GM19239 (cell line): ENCODE measurements at regions not wholly inside any gene's neighbourhood (a gene's known extent, or its start where the extent isn't known, plus 50 kb on each side); places are given as distances from the start of the nearest gene placed in this dataset.

Source experiments
- DNase-seq: peaks from one replicate; pipeline ENCODE4 v3.0.0; 2011; ENCODE audit warnings: low spot score; ENCODE audit not compliant: insufficient read length
- FAIRE-seq: peaks from 2 replicates; lab custom pipeline; 2011; peaks lifted over from hg19 to GRCh38; lab: Jason Lieb, UNC

- FAIRE-seq (no peak), DNase-seq (no peak)
Observed at GRCh38 chr3:159559771-159560170, 428.9 kb upstream of the IL12A start.

GRCh38 chr3:159560214-159560979, 428.2 kb upstream of the IL12A start:
- FAIRE-seq (no peak), DNase-seq (no peak)

GRCh38 chr3:159565313-159565712, 423.3 kb upstream of the IL12A start:
- FAIRE-seq (no peak), DNase-seq (no peak)

GRCh38 chr3:159583662-159584061, 405.0 kb upstream of the IL12A start:
- DNase-seq (no peak), FAIRE-seq (no peak)

- FAIRE-seq: no peak
- DNase-seq: no peak
Observed at GRCh38 chr3:159584421-159584820, 404.2 kb upstream of the IL12A start.

- DNase-seq: no peak
- FAIRE-seq: no peak
Observed at GRCh38 chr3:159586571-159587202, 401.9 kb upstream of the IL12A start.

GRCh38 chr3:159593927-159594605, 394.6 kb upstream of the IL12A start:
- DNase-seq: no peak
- no peak for FAIRE-seq

- no peak for DNase-seq
- FAIRE-seq: no peak
Observed at GRCh38 chr3:159600291-159600690, 388.3 kb upstream of the IL12A start.

- FAIRE-seq (no peak), DNase-seq (no peak)
Observed at GRCh38 chr3:159604151-159604581, 384.5 kb upstream of the IL12A start.

- FAIRE-seq: no peak
- no peak for DNase-seq
Observed at GRCh38 chr3:159605101-159605500, 383.5 kb upstream of the IL12A start.

- DNase-seq (no peak), FAIRE-seq (no peak)
Observed at GRCh38 chr3:159605776-159606175, 382.9 kb upstream of the IL12A start.

GRCh38 chr3:159607856-159608255, 380.8 kb upstream of the IL12A start:
- no peak for FAIRE-seq

GRCh38 chr3:159608311-159608710, 380.3 kb upstream of the IL12A start:
- no peak for DNase-seq
- no peak for FAIRE-seq

More at GRCh38 chr3:159607856-159608255, 380.8 kb upstream of the IL12A start:
- DNase-seq: no peak

- DNase-seq (no peak), FAIRE-seq (no peak)
Observed at GRCh38 chr3:159609625-159610024, 379.0 kb upstream of the IL12A start.

GRCh38 chr3:159616234-159616825, 372.3 kb upstream of the IL12A start:
- DNase-seq (no peak), FAIRE-seq (no peak)

- FAIRE-seq: no peak
Observed at GRCh38 chr3:159619341-159619885, 369.2 kb upstream of the IL12A start.

GRCh38 chr3:159620281-159620680, 368.4 kb upstream of the IL12A start:
- FAIRE-seq: no peak

More at GRCh38 chr3:159619341-159619885, 369.2 kb upstream of the IL12A start:
- no peak for DNase-seq

GRCh38 chr3:159620873-159621272, 367.8 kb upstream of the IL12A start:
- FAIRE-seq (no peak), DNase-seq (no peak)

More at GRCh38 chr3:159620281-159620680, 368.4 kb upstream of the IL12A start:
- no peak for DNase-seq

- FAIRE-seq: no peak
Observed at GRCh38 chr3:159624616-159625015, 364.0 kb upstream of the IL12A start.

GRCh38 chr3:159625594-159625993, 363.0 kb upstream of the IL12A start:
- DNase-seq: no peak
- no peak for FAIRE-seq

More at GRCh38 chr3:159624616-159625015, 364.0 kb upstream of the IL12A start:
- DNase-seq: no peak
